HG03135 (cell line): ENCODE measurements at regions not wholly inside any gene's neighbourhood (a gene's known extent, or its start where the extent isn't known, plus 50 kb on each side); places are given as distances from the start of the nearest gene placed in this dataset.
"Not testable (repeated sequence)": the region's sequence is repeated elsewhere in the genome, so short reads cannot be mapped to it uniquely, and the experiment has no call there.

Experiments
- ATAC-seq: cut with Tn5 transposase; IDR thresholded peaks from one replicate; pipeline ENCODE4 v1.9.1; 2021; ENCODE audit warnings: mild to moderate bottlenecking, moderate library complexity; ENCODE audit not compliant: unreplicated experiment

- ATAC-seq: no peak
Measured at GRCh38 chrX:44675362-44676024, 132.8 kb upstream of the FUNDC1 start.

- ATAC-seq: no peak
Measured at GRCh38 chrX:44674906-44675305, 132.2 kb upstream of the FUNDC1 start.

GRCh38 chrX:44669626-44670025 is 127.0 kb upstream of the FUNDC1 start:
- no peak for ATAC-seq

GRCh38 chrX:44667771-44668170 is 125.1 kb upstream of the FUNDC1 start:
- ATAC-seq: no peak

- ATAC-seq: not testable (repeated sequence)
Measured at GRCh38 chrX:44657718-44658246, 115.1 kb upstream of the FUNDC1 start.

- ATAC-seq: no peak
Measured at GRCh38 chrX:44651358-44651757, 108.7 kb upstream of the FUNDC1 start.

GRCh38 chrX:44643723-44644122 is 101.1 kb upstream of the FUNDC1 start:
- ATAC-seq: no peak

- ATAC-seq: no peak
Measured at GRCh38 chrX:44637282-44637681, 94.6 kb upstream of the FUNDC1 start.

- ATAC-seq: no peak
Measured at GRCh38 chrX:44621078-44621477, 78.4 kb upstream of the FUNDC1 start.

GRCh38 chrX:44619039-44619438 is 76.4 kb upstream of the FUNDC1 start:
- ATAC-seq: no peak

- ATAC-seq: peak; percentile 97
Measured at GRCh38 chrX:44596277-44596676, 53.6 kb upstream of the FUNDC1 start.
